CD4-positive, alpha-beta T cell treated with Interleukin-21 for 1 hour (primary cell): ENCODE measurements at regions not wholly inside any gene's neighbourhood (a gene's known extent, or its start where the extent isn't known, plus 50 kb on each side); places are given as distances from the start of the nearest gene placed in this dataset.
"Not testable (repeated sequence)": the region's sequence is repeated elsewhere in the genome, so short reads cannot be mapped to it uniquely, and the experiment has no call there.

Experiments
- DNase-seq: peaks from one replicate; pipeline ENCODE4 v3.0.0-alpha.2; 2020

GRCh38 chr9:748861-749497 lies 92.5 kb upstream of the DMRT1 start:
- DNase-seq = no peak

GRCh38 chr9:749716-750115 lies 91.8 kb upstream of the DMRT1 start:
- peak; percentile 26 for DNase-seq

- no peak for DNase-seq
Observed at GRCh38 chr9:750249-750967, 91.1 kb upstream of the DMRT1 start.

- no peak for DNase-seq
Observed at GRCh38 chr9:751137-752051, 90.1 kb upstream of the DMRT1 start.

- DNase-seq = no peak
Observed at GRCh38 chr9:752201-752600, 89.3 kb upstream of the DMRT1 start.

GRCh38 chr9:752681-753200 lies 88.8 kb upstream of the DMRT1 start:
- DNase-seq = no peak

- not testable (repeated sequence) for DNase-seq
Observed at GRCh38 chr9:753734-754133, 87.8 kb upstream of the DMRT1 start.

GRCh38 chr9:754150-754931 lies 87.2 kb upstream of the DMRT1 start:
- DNase-seq = no peak

- no peak for DNase-seq
Observed at GRCh38 chr9:755454-756381, 85.8 kb upstream of the DMRT1 start.

- DNase-seq = peak; percentile 6
Observed at GRCh38 chr9:757246-757881, 84.1 kb upstream of the DMRT1 start.

GRCh38 chr9:758146-758545 lies 83.4 kb upstream of the DMRT1 start:
- DNase-seq = no peak

- DNase-seq = no peak
Observed at GRCh38 chr9:759541-759940, 82.0 kb upstream of the DMRT1 start.

- DNase-seq = no peak
Observed at GRCh38 chr9:759983-760736, 81.3 kb upstream of the DMRT1 start.

- no peak for DNase-seq
Observed at GRCh38 chr9:761176-761792, 80.2 kb upstream of the DMRT1 start.

- no peak for DNase-seq
Observed at GRCh38 chr9:761793-762560, 79.5 kb upstream of the DMRT1 start.

- no peak for DNase-seq
Observed at GRCh38 chr9:763692-764091, 77.8 kb upstream of the DMRT1 start.

- DNase-seq = peak; percentile 34
Observed at GRCh38 chr9:764105-764524, 77.4 kb upstream of the DMRT1 start.

- DNase-seq = no peak
Observed at GRCh38 chr9:764986-765385, 76.5 kb upstream of the DMRT1 start.

GRCh38 chr9:767061-767561 lies 74.4 kb upstream of the DMRT1 start:
- DNase-seq = not testable (repeated sequence)
